ENCODE measurements at regions not wholly inside any gene's neighbourhood (a gene's known extent, or its start where the extent isn't known, plus 50 kb on each side); places are given as distances from the start of the nearest gene placed in this dataset.

- H3K9me3 Mint-ChIP-seq: no peaks in the 10 kb centered on the region
Measured at GRCh38 chr1:87958716-87959115, 630.0 kb downstream of the LMO4 start.

GRCh38 chr1:87959236-87959635, 630.6 kb downstream of the LMO4 start:
- Mint-ChIP-seq H3K27me3 (no peaks in the 10 kb centered on the region), H3K27ac (no peak overlapping the region), H3K4me1 (no peaks in the 10 kb centered on the region), H3K36me3 (no peaks in the 10 kb centered on the region), H3K4me3 (no peak overlapping the region), H3K9me3 (no peaks in the 10 kb centered on the region)
- no peak for ATAC-seq

More at GRCh38 chr1:87958716-87959115, 630.0 kb downstream of the LMO4 start:
- Mint-ChIP-seq H3K27me3 (no peaks in the 10 kb centered on the region), H3K27ac (no peak overlapping the region), H3K4me3 (no peak overlapping the region), H3K4me1 (peaks cover 4% of the 10 kb centered on the region), H3K36me3 (no peaks in the 10 kb centered on the region)
- ATAC-seq: no peak

- Mint-ChIP-seq H3K36me3 (no peaks in the 10 kb centered on the region), H3K27ac (no peak overlapping the region), H3K4me3 (no peak overlapping the region), H3K9me3 (no peaks in the 10 kb centered on the region), H3K27me3 (no peaks in the 10 kb centered on the region), H3K4me1 (no peaks in the 10 kb centered on the region)
- no peak for ATAC-seq
Measured at GRCh38 chr1:87961992-87962391, 633.3 kb downstream of the LMO4 start.

GRCh38 chr1:87963556-87963955, 634.9 kb downstream of the LMO4 start:
- H3K27ac Mint-ChIP-seq: no peak overlapping the region
- H3K4me3 Mint-ChIP-seq: no peak overlapping the region
- no peaks in the 10 kb centered on the region for H3K4me1 Mint-ChIP-seq

DNA sequence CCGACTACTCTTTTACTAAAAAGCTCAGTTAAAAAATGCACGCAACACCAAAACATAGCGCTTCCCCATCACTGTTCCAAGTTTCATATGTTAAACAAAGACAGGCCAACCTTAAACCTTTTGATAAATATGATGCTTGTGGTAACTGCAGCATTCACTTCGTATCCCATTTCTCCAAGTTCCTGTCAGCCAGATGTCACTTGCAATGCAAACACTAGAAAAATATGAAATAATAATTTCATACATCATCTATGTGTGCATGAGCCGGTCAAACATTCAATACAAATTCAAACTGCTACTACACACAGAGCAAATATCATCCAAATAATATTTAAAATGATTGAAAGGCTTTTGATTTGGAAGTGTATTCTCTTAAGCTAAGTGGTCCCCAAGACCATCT, 636.5 kb downstream of the LMO4 start:
- H3K36me3 Mint-ChIP-seq: no peaks in the 10 kb centered on the region
- H3K27ac Mint-ChIP-seq: no peak overlapping the region
- H3K9me3 Mint-ChIP-seq: no peaks in the 10 kb centered on the region
- no peak overlapping the region for H3K4me3 Mint-ChIP-seq
- no peaks in the 10 kb centered on the region for H3K27me3 Mint-ChIP-seq
- H3K4me1 Mint-ChIP-seq: no peaks in the 10 kb centered on the region
- no peak for ATAC-seq

More at GRCh38 chr1:87963556-87963955, 634.9 kb downstream of the LMO4 start:
- no peak for ATAC-seq
- Mint-ChIP-seq H3K36me3 (no peaks in the 10 kb centered on the region), H3K27me3 (no peaks in the 10 kb centered on the region), H3K9me3 (no peaks in the 10 kb centered on the region)

GRCh38 chr1:87968197-87968955, 639.7 kb downstream of the LMO4 start:
- no peaks in the 10 kb centered on the region for H3K36me3 Mint-ChIP-seq
- no peak overlapping the region for H3K27ac Mint-ChIP-seq
- H3K9me3 Mint-ChIP-seq: no peaks in the 10 kb centered on the region
- no peak overlapping the region for H3K4me3 Mint-ChIP-seq
- no peak for ATAC-seq
- no peaks in the 10 kb centered on the region for H3K4me1 Mint-ChIP-seq
- no peaks in the 10 kb centered on the region for H3K27me3 Mint-ChIP-seq

GRCh38 chr1:87969040-87969439, 640.4 kb downstream of the LMO4 start:
- H3K4me3 Mint-ChIP-seq: no peak overlapping the region
- H3K9me3 Mint-ChIP-seq: no peaks in the 10 kb centered on the region
- no peaks in the 10 kb centered on the region for H3K4me1 Mint-ChIP-seq
- H3K36me3 Mint-ChIP-seq: no peaks in the 10 kb centered on the region
- H3K27ac Mint-ChIP-seq: no peak overlapping the region
- no peak for ATAC-seq
- H3K27me3 Mint-ChIP-seq: no peaks in the 10 kb centered on the region

- Mint-ChIP-seq H3K4me1 (no peaks in the 10 kb centered on the region), H3K9me3 (no peaks in the 10 kb centered on the region), H3K27ac (no peak overlapping the region), H3K36me3 (no peaks in the 10 kb centered on the region), H3K4me3 (no peak overlapping the region), H3K27me3 (peaks cover 7% of the 10 kb centered on the region)
- ATAC-seq: no peak
Measured at GRCh38 chr1:87972811-87973210, 644.1 kb downstream of the LMO4 start.

- H3K27ac Mint-ChIP-seq: no peak overlapping the region
- no peak overlapping the region for H3K4me3 Mint-ChIP-seq
- no peaks in the 10 kb centered on the region for H3K9me3 Mint-ChIP-seq
- peaks cover 10% of the 10 kb centered on the region for H3K27me3 Mint-ChIP-seq
- H3K36me3 Mint-ChIP-seq: no peaks in the 10 kb centered on the region
- no peak for ATAC-seq
- H3K4me1 Mint-ChIP-seq: no peaks in the 10 kb centered on the region
Measured at GRCh38 chr1:87973896-87974295, 645.2 kb downstream of the LMO4 start.

- no peak overlapping the region for H3K4me3 Mint-ChIP-seq
- no peaks in the 10 kb centered on the region for H3K4me1 Mint-ChIP-seq
- no peaks in the 10 kb centered on the region for H3K36me3 Mint-ChIP-seq
- H3K9me3 Mint-ChIP-seq: no peaks in the 10 kb centered on the region
- peaks cover 10% of the 10 kb centered on the region for H3K27me3 Mint-ChIP-seq
- no peak for ATAC-seq
- no peak overlapping the region for H3K27ac Mint-ChIP-seq
Measured at GRCh38 chr1:87976316-87976715, 647.6 kb downstream of the LMO4 start.

GRCh38 chr1:87977145-87977544, 648.5 kb downstream of the LMO4 start:
- H3K4me1 Mint-ChIP-seq: no peaks in the 10 kb centered on the region
- H3K27ac Mint-ChIP-seq: no peak overlapping the region
- no peaks in the 10 kb centered on the region for H3K36me3 Mint-ChIP-seq
- peaks cover 10% of the 10 kb centered on the region for H3K27me3 Mint-ChIP-seq
- H3K9me3 Mint-ChIP-seq: no peaks in the 10 kb centered on the region
- no peak for ATAC-seq
- no peak overlapping the region for H3K4me3 Mint-ChIP-seq

DNA sequence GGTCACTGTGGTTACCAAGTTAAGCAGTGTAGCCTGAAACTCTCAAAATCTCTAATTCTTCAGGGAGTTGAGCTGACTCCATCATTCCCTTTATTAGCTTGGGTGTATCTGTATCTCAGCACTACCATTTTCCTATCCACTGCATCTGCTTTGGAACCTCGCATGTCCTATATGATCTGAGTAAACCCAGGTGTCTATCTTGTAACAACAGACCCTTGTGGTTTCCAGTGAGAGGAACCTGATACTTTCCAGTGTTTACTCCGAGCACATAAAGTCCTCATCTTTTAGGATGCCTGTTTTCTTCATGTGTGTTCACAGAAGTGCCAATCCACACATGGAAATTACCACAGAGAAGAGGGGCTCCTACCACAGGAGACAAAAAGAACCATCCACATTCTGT, 650.4 kb downstream of the LMO4 start:
- Mint-ChIP-seq H3K27me3 (peaks cover 10% of the 10 kb centered on the region), H3K4me3 (no peak overlapping the region), H3K9me3 (no peaks in the 10 kb centered on the region), H3K27ac (no peak overlapping the region), H3K36me3 (no peaks in the 10 kb centered on the region), H3K4me1 (no peaks in the 10 kb centered on the region)
- ATAC-seq: no peak

- Mint-ChIP-seq H3K9me3 (no peaks in the 10 kb centered on the region), H3K36me3 (no peaks in the 10 kb centered on the region), H3K27me3 (peaks cover 10% of the 10 kb centered on the region), H3K4me3 (no peak overlapping the region), H3K4me1 (no peaks in the 10 kb centered on the region), H3K27ac (no peak overlapping the region)
- no peak for ATAC-seq
Measured at GRCh38 chr1:87980494-87980893, 651.8 kb downstream of the LMO4 start.

DNA sequence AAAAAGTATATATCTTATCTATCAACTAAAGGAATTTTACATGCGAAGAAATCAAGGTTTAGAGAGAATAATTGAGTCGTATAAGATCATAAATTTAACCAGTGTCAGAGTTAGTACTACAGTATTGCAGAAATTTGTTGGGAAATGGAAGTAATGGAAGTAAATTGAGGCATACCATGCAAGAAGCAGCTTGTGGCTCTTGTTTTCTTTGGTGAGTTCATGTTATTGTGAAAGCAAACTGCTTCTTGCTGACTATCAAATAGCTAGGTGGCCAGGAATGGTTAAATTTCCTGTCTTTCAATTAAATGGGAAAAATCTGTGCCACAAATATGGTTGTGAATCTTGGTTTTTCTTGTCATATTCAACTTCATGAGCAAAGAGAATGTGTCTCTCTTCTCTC, 652.7 kb downstream of the LMO4 start:
- Mint-ChIP-seq H3K27me3 (peaks cover 10% of the 10 kb centered on the region), H3K9me3 (no peaks in the 10 kb centered on the region), H3K4me1 (no peaks in the 10 kb centered on the region), H3K36me3 (no peaks in the 10 kb centered on the region), H3K4me3 (no peak overlapping the region), H3K27ac (no peak overlapping the region)
- ATAC-seq: no peak

GRCh38 chr1:87981810-87982209, 653.1 kb downstream of the LMO4 start:
- H3K9me3 Mint-ChIP-seq: no peaks in the 10 kb centered on the region
- H3K36me3 Mint-ChIP-seq: no peaks in the 10 kb centered on the region
- H3K27ac Mint-ChIP-seq: no peak overlapping the region
- H3K4me3 Mint-ChIP-seq: no peak overlapping the region
- H3K4me1 Mint-ChIP-seq: no peaks in the 10 kb centered on the region
- ATAC-seq: no peak
- H3K27me3 Mint-ChIP-seq: peaks cover 10% of the 10 kb centered on the region

- ATAC-seq: no peak
Measured at GRCh38 chr1:87983841-87984240, 655.2 kb downstream of the LMO4 start.

More at GRCh38 chr1:87983841-87984240, 655.2 kb downstream of the LMO4 start:
- no peaks in the 10 kb centered on the region for H3K9me3 Mint-ChIP-seq
- no peaks in the 10 kb centered on the region for H3K4me1 Mint-ChIP-seq
- no peak overlapping the region for H3K27ac Mint-ChIP-seq
- H3K4me3 Mint-ChIP-seq: no peak overlapping the region
- H3K36me3 Mint-ChIP-seq: no peaks in the 10 kb centered on the region
- H3K27me3 Mint-ChIP-seq: no peaks in the 10 kb centered on the region
